GM21619 (cell line): ENCODE measurements at regions not wholly inside any gene's neighbourhood (a gene's known extent, or its start where the extent isn't known, plus 50 kb on each side); places are given as distances from the start of the nearest gene placed in this dataset.

Experiments used
- ATAC-seq: cut with Tn5 transposase; IDR thresholded peaks from one replicate; pipeline ENCODE4 v1.9.1; 2021; ENCODE audit not compliant: unreplicated experiment

DNA sequence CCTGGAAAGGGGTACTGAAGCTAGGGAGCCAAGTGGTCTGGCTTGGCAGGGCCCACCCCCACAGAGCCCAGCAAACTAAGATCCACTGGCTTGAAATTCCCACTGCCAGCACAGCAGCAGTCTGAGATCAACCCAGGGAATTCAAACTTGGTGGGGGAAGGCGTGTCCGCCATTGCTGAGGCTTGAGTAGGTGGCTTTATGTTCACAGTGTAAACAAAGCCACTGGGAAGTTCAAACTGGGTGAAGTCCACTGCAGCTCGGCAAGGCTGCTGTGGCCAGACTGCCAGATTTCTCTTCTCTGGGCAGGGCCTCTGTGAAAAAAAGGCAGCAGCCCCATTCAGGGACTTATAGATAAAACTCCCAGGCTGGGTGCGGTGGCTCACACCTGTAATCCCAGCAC lies 58.9 kb downstream of the TFDP3 start:
- no peak for ATAC-seq

DNA sequence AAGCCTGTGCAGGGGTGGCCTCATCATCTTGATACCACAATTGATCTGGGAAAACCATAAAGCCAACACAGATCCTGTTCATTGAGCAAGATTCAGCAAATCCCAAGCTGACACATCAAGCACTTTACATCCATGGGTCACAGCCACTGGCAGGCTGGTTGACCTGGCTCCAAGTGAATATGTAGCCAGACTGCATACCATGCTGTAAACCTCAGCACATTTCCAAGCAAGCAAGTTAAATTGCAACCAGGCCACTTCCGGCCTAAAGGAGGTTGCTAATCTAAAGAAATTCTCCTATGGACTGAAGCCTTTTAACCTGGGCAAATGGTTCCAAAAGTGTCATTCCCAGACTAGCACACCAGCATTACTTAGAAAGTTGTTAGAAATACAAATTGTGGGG lies 54.4 kb upstream of the USP26 start:
- ATAC-seq = peak; percentile 53

DNA sequence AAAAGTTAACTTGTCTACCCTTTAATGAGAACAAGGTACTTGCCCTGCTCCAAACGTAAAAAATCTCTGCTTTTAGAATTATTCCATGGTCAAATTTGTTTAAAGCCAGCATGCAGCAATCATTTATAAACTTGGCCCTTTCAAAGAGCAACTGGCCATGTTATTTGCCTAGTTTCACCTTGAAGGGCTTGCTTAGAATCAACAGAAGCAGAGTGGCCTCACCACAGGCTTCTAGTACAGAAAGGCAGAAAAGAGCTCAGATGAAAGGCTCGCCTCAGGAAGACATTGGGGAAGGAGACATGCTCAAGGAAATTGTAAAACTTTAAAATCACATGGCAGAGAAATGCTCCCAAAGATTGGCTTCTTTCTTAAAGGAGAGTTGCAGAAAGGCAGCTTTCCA lies 53.8 kb upstream of the USP26 start:
- ATAC-seq = no peak
